PC-3 (cell line): ENCODE measurements at regions not wholly inside any gene's neighbourhood (a gene's known extent, or its start where the extent isn't known, plus 50 kb on each side); places are given as distances from the start of the nearest gene placed in this dataset.

ENCODE experiments used
- EZH2 ChIP-seq: fragments of 300-600 bp; sonication (generic); IDR thresholded peaks from one replicate; pipeline ENCODE4 v1.6.1; 2017; ENCODE audit warnings: antibody characterized with exemption, mild to moderate bottlenecking, low read length; ENCODE audit not compliant: unreplicated experiment
- TF ChIP-seq, protein P1 (sequence below): fragments of 300-600 bp; sonication (generic); conservative IDR thresholded peaks from 2 replicates; pipeline ENCODE4 v1.5.1; 2017; ENCODE audit warnings: antibody characterized with exemption, low read depth, mild to moderate bottlenecking, low read length

DNA sequence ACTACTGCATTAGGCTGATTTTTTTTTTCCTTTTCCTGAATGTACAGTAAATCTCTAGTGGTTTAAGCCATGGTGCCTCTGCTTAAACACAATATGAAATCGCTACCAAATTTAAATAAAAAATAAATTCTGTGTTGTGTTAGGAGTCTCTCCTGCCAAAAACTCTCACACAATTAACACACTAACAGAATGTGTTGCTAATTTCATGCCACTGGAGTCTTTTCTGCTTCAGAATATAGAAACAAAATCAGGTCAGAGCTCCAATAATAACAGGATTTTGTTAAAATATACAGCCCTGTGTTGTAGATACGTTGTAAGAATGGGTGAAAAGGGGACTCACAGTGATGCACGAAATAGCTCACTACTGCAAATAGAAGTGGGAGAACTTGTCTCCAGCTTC is 398.8 kb downstream of the ZSWIM6 start:
- TF ChIP-seq, protein P1, sequence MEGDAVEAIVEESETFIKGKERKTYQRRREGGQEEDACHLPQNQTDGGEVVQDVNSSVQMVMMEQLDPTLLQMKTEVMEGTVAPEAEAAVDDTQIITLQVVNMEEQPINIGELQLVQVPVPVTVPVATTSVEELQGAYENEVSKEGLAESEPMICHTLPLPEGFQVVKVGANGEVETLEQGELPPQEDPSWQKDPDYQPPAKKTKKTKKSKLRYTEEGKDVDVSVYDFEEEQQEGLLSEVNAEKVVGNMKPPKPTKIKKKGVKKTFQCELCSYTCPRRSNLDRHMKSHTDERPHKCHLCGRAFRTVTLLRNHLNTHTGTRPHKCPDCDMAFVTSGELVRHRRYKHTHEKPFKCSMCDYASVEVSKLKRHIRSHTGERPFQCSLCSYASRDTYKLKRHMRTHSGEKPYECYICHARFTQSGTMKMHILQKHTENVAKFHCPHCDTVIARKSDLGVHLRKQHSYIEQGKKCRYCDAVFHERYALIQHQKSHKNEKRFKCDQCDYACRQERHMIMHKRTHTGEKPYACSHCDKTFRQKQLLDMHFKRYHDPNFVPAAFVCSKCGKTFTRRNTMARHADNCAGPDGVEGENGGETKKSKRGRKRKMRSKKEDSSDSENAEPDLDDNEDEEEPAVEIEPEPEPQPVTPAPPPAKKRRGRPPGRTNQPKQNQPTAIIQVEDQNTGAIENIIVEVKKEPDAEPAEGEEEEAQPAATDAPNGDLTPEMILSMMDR, result no peak
- TF ChIP-seq EZH2, result no peak
